Keratinocyte (primary cell): ENCODE measurements at regions not wholly inside any gene's neighbourhood (a gene's known extent, or its start where the extent isn't known, plus 50 kb on each side); places are given as distances from the start of the nearest gene placed in this dataset.

Experiments used
- EZH2 ChIP-seq: IDR thresholded peaks from one replicate; pipeline ENCODE4 v1.6.1; 2012; ENCODE audit warnings: inconsistent platforms, mild to moderate bottlenecking, low read length, moderate library complexity
- TF ChIP-seq, protein P1 (sequence below), 3 experiments: IDR thresholded peaks in 1 of 3; conservative IDR thresholded peaks in 1 of 3; optimal IDR thresholded peaks in 1 of 3; 2 replicates in 2 of 3; 3 replicates in 1 of 3; pipeline versions ENCODE3 to v1.5.1; 2011; ENCODE audit warnings: low read length in 3 of 3, mild to moderate bottlenecking in 3 of 3, moderate library complexity in 2 of 3, control low read depth in 1 of 3, inconsistent platforms in 1 of 3; ENCODE audit not compliant: insufficient read depth in 2 of 3; ENCODE audit errors: extremely low read depth in 1 of 3

DNA sequence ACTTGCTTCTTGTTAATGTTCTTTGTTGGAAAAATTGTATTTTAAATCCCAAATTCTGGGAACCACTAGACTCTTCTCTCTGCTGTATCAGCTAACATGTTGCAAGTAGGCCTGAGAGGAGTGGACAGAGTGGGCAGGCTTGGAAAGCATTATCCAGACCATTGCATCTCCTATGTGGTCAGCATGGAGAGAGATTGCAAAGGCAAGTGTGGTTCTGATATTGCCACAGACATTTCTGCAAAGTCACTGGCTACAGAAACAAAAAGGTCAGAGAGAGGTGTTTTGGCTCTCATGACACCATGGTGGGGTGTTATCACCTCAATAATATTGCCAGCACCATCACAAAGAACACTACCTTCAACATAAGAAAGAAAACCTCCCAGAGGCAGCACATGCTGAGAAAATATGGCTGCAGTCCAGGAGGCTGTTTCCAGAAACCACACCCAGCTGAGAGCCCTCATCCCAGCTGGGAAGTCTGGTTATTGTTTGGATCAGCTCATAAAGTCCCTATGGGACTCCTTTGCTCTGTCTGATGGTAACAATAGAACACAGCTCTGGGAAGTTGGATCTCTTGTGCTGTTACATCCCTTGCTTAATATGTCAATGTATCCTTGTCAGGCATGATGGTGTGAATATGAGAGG is 78.2 kb upstream of the TBX18 start:
- TF ChIP-seq, protein P1, sequence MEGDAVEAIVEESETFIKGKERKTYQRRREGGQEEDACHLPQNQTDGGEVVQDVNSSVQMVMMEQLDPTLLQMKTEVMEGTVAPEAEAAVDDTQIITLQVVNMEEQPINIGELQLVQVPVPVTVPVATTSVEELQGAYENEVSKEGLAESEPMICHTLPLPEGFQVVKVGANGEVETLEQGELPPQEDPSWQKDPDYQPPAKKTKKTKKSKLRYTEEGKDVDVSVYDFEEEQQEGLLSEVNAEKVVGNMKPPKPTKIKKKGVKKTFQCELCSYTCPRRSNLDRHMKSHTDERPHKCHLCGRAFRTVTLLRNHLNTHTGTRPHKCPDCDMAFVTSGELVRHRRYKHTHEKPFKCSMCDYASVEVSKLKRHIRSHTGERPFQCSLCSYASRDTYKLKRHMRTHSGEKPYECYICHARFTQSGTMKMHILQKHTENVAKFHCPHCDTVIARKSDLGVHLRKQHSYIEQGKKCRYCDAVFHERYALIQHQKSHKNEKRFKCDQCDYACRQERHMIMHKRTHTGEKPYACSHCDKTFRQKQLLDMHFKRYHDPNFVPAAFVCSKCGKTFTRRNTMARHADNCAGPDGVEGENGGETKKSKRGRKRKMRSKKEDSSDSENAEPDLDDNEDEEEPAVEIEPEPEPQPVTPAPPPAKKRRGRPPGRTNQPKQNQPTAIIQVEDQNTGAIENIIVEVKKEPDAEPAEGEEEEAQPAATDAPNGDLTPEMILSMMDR (optimal IDR thresholded peaks at IDR 0.05 in 1 of 3, IDR thresholded peaks at IDR 0.05 in 1 of 3, conservative IDR thresholded peaks at IDR 0.05 in 1 of 3; ENCODE audit: extremely low read depth in 1 of 3, insufficient read depth in 2 of 3, low read length in 3 of 3): no peak
- no peak for TF ChIP-seq EZH2
